ENCODE measurements at regions not wholly inside any gene's neighbourhood (a gene's known extent, or its start where the extent isn't known, plus 50 kb on each side); places are given as distances from the start of the nearest gene placed in this dataset.

- TF ChIP-seq CTCF (IDR thresholded peaks at IDR 0.05): no peak
- no peak for TF ChIP-seq EP300 (IDR thresholded peaks at IDR 0.05)
- no peak for TF ChIP-seq POLR2A (IDR thresholded peaks at IDR 0.05)
Measured at GRCh38 chr2:220941683-220942082, 630.4 kb downstream of the EPHA4 start.
